ENCODE measurements at regions not wholly inside any gene's neighbourhood (a gene's known extent, or its start where the extent isn't known, plus 50 kb on each side); places are given as distances from the start of the nearest gene placed in this dataset.

GRCh38 chr4:119858176-119858575, 208.5 kb downstream of the MAD2L1 start:
- Histone ChIP-seq H3K4me3 (ENCODE audit: insufficient read depth, low read depth, low read length) (no peak overlapping the region), H2AK9ac (replicated peaks; ENCODE audit: low read depth, low read length, poor library complexity) (no peak overlapping the region), H2BK5ac (ENCODE audit: low read depth, low read length, poor library complexity, severe bottlenecking) (no peak overlapping the region), H3K9me1 (ENCODE audit: insufficient read depth, low read length) (no peaks in the 10 kb centered on the region), H3K18ac (ENCODE audit: low read depth, low read length) (no peak overlapping the region), H3K27me3 (ENCODE audit: control insufficient read depth, insufficient read depth, low read length) (no peaks in the 10 kb centered on the region), H3K14ac (replicated peaks; ENCODE audit: low read depth, low read length) (no peak overlapping the region), H3K79me1 (ENCODE audit: low read depth in 1 of 2, low read length in 2 of 2) (no peaks in the 10 kb centered on the region), H2BK15ac (ENCODE audit: low read depth, low read length) (no peak overlapping the region), H2AFZ (replicated peaks; ENCODE audit: low read length, poor library complexity) (no peak overlapping the region), H3K9ac (ENCODE audit: low read depth, low read length) (no peak overlapping the region), H3K4ac (ENCODE audit: low read depth, low read length) (no peak overlapping the region), H2AK5ac (ENCODE audit: low read depth, low read length) (no peak overlapping the region; the same call in 1 of the 2 replicates), H3K4me2 (ENCODE audit: low read depth, low read length) (no peak overlapping the region), H4K20me1 (ENCODE audit: insufficient read depth, low read length) (no peaks in the 10 kb centered on the region), H3K56ac (ENCODE audit: extremely low read depth, insufficient read depth, low read length) (no peak overlapping the region), H4K8ac (ENCODE audit: low read depth in 2 of 2, low read length in 2 of 2) (no peak overlapping the region), H3K36me3 (ENCODE audit: control insufficient read depth, insufficient read depth, low read length) (no peaks in the 10 kb centered on the region), H2BK20ac (ENCODE audit: low read depth, low read length) (no peak overlapping the region), H4K91ac (ENCODE audit: insufficient read depth, low read depth, low read length) (no peak overlapping the region), H3K9me3 (ENCODE audit: control insufficient read depth, insufficient read depth, low read length) (no peaks in the 10 kb centered on the region), H3K4me1 (ENCODE audit: control insufficient read depth, insufficient read depth, low read length) (no peaks in the 10 kb centered on the region), H3K23ac (ENCODE audit: low read depth, low read length) (no peak overlapping the region), H4K5ac (ENCODE audit: low read depth, low read length) (no peak overlapping the region), H2BK120ac (ENCODE audit: low read depth, low read length) (no peak overlapping the region), H3K27ac (ENCODE audit: insufficient read depth, low read length) (no peak overlapping the region)
- intact Hi-C loops (cut with micrococcal nuclease) (no loop called here), dilution Hi-C loops (cut with HindIII; ENCODE audit: low sequenced_read_pairs, unreplicated experiment) (no loop called here), in situ Hi-C loops (cut with MboI; ENCODE audit: low sequenced_read_pairs) (no loop called here)
- 0 out of 2 replicates have a peak, but pooled peaks have one; percentile 7 for TF ChIP-seq CEBPB (IDR thresholded peaks at IDR 0.05; ENCODE audit: low read depth, low read length)
- peak; percentile 49; the same call in 1 of the 2 replicates for TF ChIP-seq FOS (IDR thresholded peaks at IDR 0.05; ENCODE audit: low read depth, low read length)
- no peak for TF ChIP-seq MAZ (IDR thresholded peaks at IDR 0.05; ENCODE audit: borderline replicate concordance, low read depth, low read length)
- TF ChIP-seq, protein P1, sequence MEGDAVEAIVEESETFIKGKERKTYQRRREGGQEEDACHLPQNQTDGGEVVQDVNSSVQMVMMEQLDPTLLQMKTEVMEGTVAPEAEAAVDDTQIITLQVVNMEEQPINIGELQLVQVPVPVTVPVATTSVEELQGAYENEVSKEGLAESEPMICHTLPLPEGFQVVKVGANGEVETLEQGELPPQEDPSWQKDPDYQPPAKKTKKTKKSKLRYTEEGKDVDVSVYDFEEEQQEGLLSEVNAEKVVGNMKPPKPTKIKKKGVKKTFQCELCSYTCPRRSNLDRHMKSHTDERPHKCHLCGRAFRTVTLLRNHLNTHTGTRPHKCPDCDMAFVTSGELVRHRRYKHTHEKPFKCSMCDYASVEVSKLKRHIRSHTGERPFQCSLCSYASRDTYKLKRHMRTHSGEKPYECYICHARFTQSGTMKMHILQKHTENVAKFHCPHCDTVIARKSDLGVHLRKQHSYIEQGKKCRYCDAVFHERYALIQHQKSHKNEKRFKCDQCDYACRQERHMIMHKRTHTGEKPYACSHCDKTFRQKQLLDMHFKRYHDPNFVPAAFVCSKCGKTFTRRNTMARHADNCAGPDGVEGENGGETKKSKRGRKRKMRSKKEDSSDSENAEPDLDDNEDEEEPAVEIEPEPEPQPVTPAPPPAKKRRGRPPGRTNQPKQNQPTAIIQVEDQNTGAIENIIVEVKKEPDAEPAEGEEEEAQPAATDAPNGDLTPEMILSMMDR (conservative IDR thresholded peaks at IDR 0.05; ENCODE audit: low read depth, low read length), result no peak
- POLR2A ChIA-PET (ENCODE audit: unreplicated experiment), result no interaction called here
- peak; percentile 56 for DNase-seq
- BruUV-seq (replicated peaks), result no TSS peak
- CTCF ChIA-PET, result no interaction called here
- ATAC-seq (ENCODE audit: low read depth), result no peak
